SK-N-SH (cell line): ENCODE measurements at regions not wholly inside any gene's neighbourhood (a gene's known extent, or its start where the extent isn't known, plus 50 kb on each side); places are given as distances from the start of the nearest gene placed in this dataset.

Experiments used
- CTCF ChIA-PET: fragments of 300-600, 350-600 bp; formaldehyde crosslinking; extraction: SDS; loops from one replicate; lab custom pipeline; 2021; lab: Yijun Ruan, JAX
- POLR2A ChIA-PET: fragments of 350-600 bp; sonication (Branson Sonifier 250); formaldehyde crosslinking; extraction: SDS; loops from one replicate; lab custom pipeline; 2020; ENCODE audit warnings: antibody characterized with exemption, inconsistent platforms; lab: Yijun Ruan, JAX
- DNase-seq: peaks from one replicate; pipeline ENCODE4 v3.0.0; 2012
- H2AFZ ChIP-seq: fragments of 200-600 bp; sonication (generic); 2 replicates; pipeline ENCODE4 v1.8.1; 2016; ENCODE audit warnings: antibody characterized with exemption, mild to moderate bottlenecking, low read depth
- H3F3A ChIP-seq: fragments of 200-600 bp; sonication (generic); replicated peaks from 2 replicates; pipeline ENCODE3; 2016; ENCODE audit warnings: antibody characterized with exemption, mild to moderate bottlenecking; ENCODE audit not compliant: insufficient read depth
- H3K27ac ChIP-seq, 2 experiments: fragments of 200-500 bp in 1 of 2; fragments of 200-600 bp in 1 of 2; sonication (Bioruptor generic) in 1 of 2; sonication (generic), shearing (Covaris generic) in 1 of 2; 2 replicates each; pipeline versions ENCODE4 v1.5.1 to v1.6.1; 2014 to 2016; ENCODE audit warnings: low read depth in 2 of 2, inconsistent platforms in 1 of 2, low read length in 1 of 2, mild to moderate bottlenecking in 1 of 2, mixed read lengths in 1 of 2
- H3K27me3 ChIP-seq: fragments of 200-600 bp; sonication (generic), shearing (Covaris generic); 2 replicates; pipeline ENCODE4 v1.6.1; 2016; ENCODE audit warnings: mixed run types; ENCODE audit not compliant: insufficient read depth
- H3K36me3 ChIP-seq, 2 experiments: fragments of 200-500 bp in 1 of 2; fragments of 200-600 bp in 1 of 2; sonication (Bioruptor generic) in 1 of 2; sonication (generic) in 1 of 2; replicated peaks in 1 of 2; 2 replicates each; pipeline versions ENCODE3 to v1.5.1; 2014 to 2016; ENCODE audit warnings: low read length in 1 of 2, mild to moderate bottlenecking in 1 of 2; ENCODE audit not compliant: insufficient read depth in 2 of 2, control insufficient read depth in 1 of 2
- H3K4me1 ChIP-seq, 2 experiments: fragments of 200-500 bp in 1 of 2; fragments of 200-600 bp in 1 of 2; sonication (Bioruptor generic) in 1 of 2; sonication (generic), shearing (Covaris generic) in 1 of 2; 2 replicates each; pipeline versions ENCODE4 v1.5.1 to v1.6.1; 2014 to 2016; ENCODE audit warnings: low read depth in 1 of 2, low read length in 1 of 2, mixed run types in 1 of 2; ENCODE audit not compliant: insufficient read depth in 2 of 2, control insufficient read depth in 1 of 2
- H3K4me2 ChIP-seq: fragments of 200-600 bp; sonication (generic), shearing (Covaris generic); 2 replicates; pipeline ENCODE4 v1.6.1; 2017; ENCODE audit warnings: mixed run types
- H3K4me3 ChIP-seq, 2 experiments: fragments of 200-500 bp in 1 of 2; fragments of 200-600 bp in 1 of 2; sonication (Bioruptor generic) in 1 of 2; sonication (generic), shearing (Covaris generic) in 1 of 2; 2 replicates each; pipeline versions ENCODE4 v1.5.1 to v1.8.1; 2014 to 2016; ENCODE audit warnings: low read depth in 2 of 2, inconsistent platforms in 1 of 2, low read length in 1 of 2, mild to moderate bottlenecking in 1 of 2, mixed read lengths in 1 of 2, moderate library complexity in 1 of 2
- H3K79me2 ChIP-seq: fragments of 200-600 bp; sonication (generic); 2 replicates; pipeline ENCODE4 v1.8.1; 2017; ENCODE audit warnings: mild to moderate bottlenecking; ENCODE audit not compliant: insufficient read depth
- H3K9ac ChIP-seq: fragments of 200-600 bp; sonication (generic); 2 replicates; pipeline ENCODE4 v1.6.1; 2017; ENCODE audit warnings: mixed run types
- H3K9me2 ChIP-seq: fragments of 200-600 bp; sonication (generic); 2 replicates; pipeline ENCODE4 v1.6.1; 2017; ENCODE audit warnings: mixed run types
- H3K9me3 ChIP-seq: fragments of 200-600 bp; sonication (generic); 2 replicates; pipeline ENCODE4 v1.6.1; 2017; ENCODE audit warnings: mixed run types, mild to moderate bottlenecking, moderate library complexity
- H4K20me1 ChIP-seq: fragments of 200-600 bp; sonication (generic); 2 replicates; pipeline ENCODE4 v1.6.1; 2017; ENCODE audit warnings: mild to moderate bottlenecking, mixed run types; ENCODE audit not compliant: insufficient read depth
- EP300 ChIP-seq, 2 experiments: IDR thresholded peaks; 2 replicates each; pipeline versions ENCODE4 v1.4.0 to v1.6.1; 2012; ENCODE audit warnings: borderline replicate concordance in 1 of 2, low read depth in 1 of 2, low read length in 1 of 2
- EZH2phosphoT487 ChIP-seq: fragments of 200-600 bp; sonication (generic); IDR thresholded peaks from 2 replicates; pipeline ENCODE4 v1.6.1; 2017; ENCODE audit warnings: low read depth, mixed run types, mild to moderate bottlenecking, antibody characterized with exemption, moderate library complexity, borderline replicate concordance
- FOSL2 ChIP-seq: IDR thresholded peaks from 2 replicates; pipeline ENCODE4 v1.4.0; 2012; ENCODE audit warnings: low read depth, mild to moderate bottlenecking, moderate library complexity, borderline replicate concordance
- FOXM1 ChIP-seq: IDR thresholded peaks from 2 replicates; pipeline ENCODE4 v1.4.0; 2012; ENCODE audit warnings: low read depth, mild to moderate bottlenecking
- GATA2 ChIP-seq: sonication (generic); formaldehyde crosslinking; IDR thresholded peaks from 2 replicates; pipeline ENCODE4 v1.5.0; 2020; ENCODE audit warnings: mild to moderate bottlenecking, missing genetic modification reagents
- MEF2A ChIP-seq: IDR thresholded peaks from 2 replicates; pipeline ENCODE4 v1.4.0; 2012; ENCODE audit warnings: low read depth, borderline replicate concordance
- NRF1 ChIP-seq: IDR thresholded peaks from 2 replicates; pipeline ENCODE4 v1.6.1; 2012; ENCODE audit warnings: low read depth, mild to moderate bottlenecking, low read length
- RFX5 ChIP-seq: IDR thresholded peaks from 2 replicates; pipeline ENCODE4 v1.6.1; 2012; ENCODE audit warnings: mild to moderate bottlenecking, improper control_type of control experiment, low read length
- SMC3 ChIP-seq: IDR thresholded peaks from 2 replicates; pipeline ENCODE4 v1.6.1; 2012; ENCODE audit warnings: low read depth, low read length, improper control_type of control experiment
- TCF12 ChIP-seq: IDR thresholded peaks from 2 replicates; pipeline ENCODE4 v1.4.0; 2012
- TEAD4 ChIP-seq: IDR thresholded peaks from 2 replicates; pipeline ENCODE4 v1.4.0; 2012; ENCODE audit warnings: mild to moderate bottlenecking, borderline replicate concordance; ENCODE audit not compliant: insufficient read depth
- WGBS: methylation state at CpG from one replicate; pipeline ENCODE4 v1.1.6; 2017; ENCODE audit warnings: low lambda C conversion rate; 5-methylcytosine and 5-hydroxymethylcytosine counted together
- TF ChIP-seq, protein P1 (sequence below): IDR thresholded peaks from 2 replicates; pipeline ENCODE4 v1.6.1; 2012; ENCODE audit warnings: mild to moderate bottlenecking, low read depth, low read length, moderate library complexity
- TF ChIP-seq, protein P2 (sequence below): IDR thresholded peaks from 2 replicates; pipeline ENCODE4 v1.4.0; 2012; ENCODE audit warnings: low read depth, borderline replicate concordance
- TF ChIP-seq, protein P3 (sequence below): fragments of 150-350 bp; IDR thresholded peaks from 2 replicates; pipeline ENCODE4 v1.6.1; 2017; ENCODE audit warnings: antibody characterized with exemption, low read length, low read depth, borderline replicate concordance
- TF ChIP-seq, protein P4 (sequence below): IDR thresholded peaks from 2 replicates; pipeline ENCODE4 v1.4.0; 2012; ENCODE audit warnings: low read depth, borderline replicate concordance
- TF ChIP-seq, protein P5 (sequence below): IDR thresholded peaks from 2 replicates; pipeline ENCODE4 v1.4.0; 2012; ENCODE audit warnings: low read depth

DNA sequence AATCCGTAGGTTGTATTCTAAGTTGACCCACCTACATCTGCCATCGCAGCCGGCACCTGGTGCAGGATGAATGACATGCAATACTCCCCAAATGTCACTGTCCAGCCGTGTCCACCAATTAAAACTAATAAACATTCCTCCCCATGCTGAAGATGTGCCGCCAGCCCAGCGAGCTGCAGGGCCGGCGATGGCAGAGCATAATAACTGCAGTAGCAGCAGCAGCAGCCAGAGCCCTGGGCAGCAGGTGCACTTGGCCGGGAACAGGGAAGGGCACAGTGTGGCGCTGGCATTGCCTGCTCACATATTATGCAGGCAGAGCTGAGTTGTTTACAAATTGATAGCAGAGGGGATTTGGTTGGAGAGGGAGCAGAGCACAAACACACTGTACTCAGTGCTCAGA is 754.9 kb downstream of the OLFM4 start:
- no peaks in the 10 kb centered on the region for H3F3A ChIP-seq
- DNase-seq, result no peak
- no peak overlapping the region for H3K4me3 ChIP-seq
- no peaks in the 10 kb centered on the region for H3K36me3 ChIP-seq
- no peak overlapping the region for H3K27ac ChIP-seq
- no peaks in the 10 kb centered on the region for H3K9me2 ChIP-seq
- H3K4me1 ChIP-seq, result no peaks in the 10 kb centered on the region
- H3K9ac ChIP-seq, result no peak overlapping the region
- TF ChIP-seq GATA2 (CRISPR knock-in tag) (no peak), TEAD4 (no peak), TCF12 (no peak), SMC3 (no peak), NRF1 (no peak), FOSL2 (no peak), RFX5 (no peak), EZH2phosphoT487 (no peak), EP300 (IDR thresholded peaks at IDR 0.05; ENCODE audit: borderline replicate concordance in 1 of 2, low read depth in 1 of 2, low read length in 1 of 2) (no peak), MEF2A (no peak), FOXM1 (no peak)
- TF ChIP-seq, protein P1, sequence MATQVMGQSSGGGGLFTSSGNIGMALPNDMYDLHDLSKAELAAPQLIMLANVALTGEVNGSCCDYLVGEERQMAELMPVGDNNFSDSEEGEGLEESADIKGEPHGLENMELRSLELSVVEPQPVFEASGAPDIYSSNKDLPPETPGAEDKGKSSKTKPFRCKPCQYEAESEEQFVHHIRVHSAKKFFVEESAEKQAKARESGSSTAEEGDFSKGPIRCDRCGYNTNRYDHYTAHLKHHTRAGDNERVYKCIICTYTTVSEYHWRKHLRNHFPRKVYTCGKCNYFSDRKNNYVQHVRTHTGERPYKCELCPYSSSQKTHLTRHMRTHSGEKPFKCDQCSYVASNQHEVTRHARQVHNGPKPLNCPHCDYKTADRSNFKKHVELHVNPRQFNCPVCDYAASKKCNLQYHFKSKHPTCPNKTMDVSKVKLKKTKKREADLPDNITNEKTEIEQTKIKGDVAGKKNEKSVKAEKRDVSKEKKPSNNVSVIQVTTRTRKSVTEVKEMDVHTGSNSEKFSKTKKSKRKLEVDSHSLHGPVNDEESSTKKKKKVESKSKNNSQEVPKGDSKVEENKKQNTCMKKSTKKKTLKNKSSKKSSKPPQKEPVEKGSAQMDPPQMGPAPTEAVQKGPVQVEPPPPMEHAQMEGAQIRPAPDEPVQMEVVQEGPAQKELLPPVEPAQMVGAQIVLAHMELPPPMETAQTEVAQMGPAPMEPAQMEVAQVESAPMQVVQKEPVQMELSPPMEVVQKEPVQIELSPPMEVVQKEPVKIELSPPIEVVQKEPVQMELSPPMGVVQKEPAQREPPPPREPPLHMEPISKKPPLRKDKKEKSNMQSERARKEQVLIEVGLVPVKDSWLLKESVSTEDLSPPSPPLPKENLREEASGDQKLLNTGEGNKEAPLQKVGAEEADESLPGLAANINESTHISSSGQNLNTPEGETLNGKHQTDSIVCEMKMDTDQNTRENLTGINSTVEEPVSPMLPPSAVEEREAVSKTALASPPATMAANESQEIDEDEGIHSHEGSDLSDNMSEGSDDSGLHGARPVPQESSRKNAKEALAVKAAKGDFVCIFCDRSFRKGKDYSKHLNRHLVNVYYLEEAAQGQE, result no peak
- TF ChIP-seq, protein P2, sequence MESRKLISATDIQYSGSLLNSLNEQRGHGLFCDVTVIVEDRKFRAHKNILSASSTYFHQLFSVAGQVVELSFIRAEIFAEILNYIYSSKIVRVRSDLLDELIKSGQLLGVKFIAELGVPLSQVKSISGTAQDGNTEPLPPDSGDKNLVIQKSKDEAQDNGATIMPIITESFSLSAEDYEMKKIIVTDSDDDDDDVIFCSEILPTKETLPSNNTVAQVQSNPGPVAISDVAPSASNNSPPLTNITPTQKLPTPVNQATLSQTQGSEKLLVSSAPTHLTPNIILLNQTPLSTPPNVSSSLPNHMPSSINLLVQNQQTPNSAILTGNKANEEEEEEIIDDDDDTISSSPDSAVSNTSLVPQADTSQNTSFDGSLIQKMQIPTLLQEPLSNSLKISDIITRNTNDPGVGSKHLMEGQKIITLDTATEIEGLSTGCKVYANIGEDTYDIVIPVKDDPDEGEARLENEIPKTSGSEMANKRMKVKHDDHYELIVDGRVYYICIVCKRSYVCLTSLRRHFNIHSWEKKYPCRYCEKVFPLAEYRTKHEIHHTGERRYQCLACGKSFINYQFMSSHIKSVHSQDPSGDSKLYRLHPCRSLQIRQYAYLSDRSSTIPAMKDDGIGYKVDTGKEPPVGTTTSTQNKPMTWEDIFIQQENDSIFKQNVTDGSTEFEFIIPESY, result no peak
- TF ChIP-seq, protein P3, sequence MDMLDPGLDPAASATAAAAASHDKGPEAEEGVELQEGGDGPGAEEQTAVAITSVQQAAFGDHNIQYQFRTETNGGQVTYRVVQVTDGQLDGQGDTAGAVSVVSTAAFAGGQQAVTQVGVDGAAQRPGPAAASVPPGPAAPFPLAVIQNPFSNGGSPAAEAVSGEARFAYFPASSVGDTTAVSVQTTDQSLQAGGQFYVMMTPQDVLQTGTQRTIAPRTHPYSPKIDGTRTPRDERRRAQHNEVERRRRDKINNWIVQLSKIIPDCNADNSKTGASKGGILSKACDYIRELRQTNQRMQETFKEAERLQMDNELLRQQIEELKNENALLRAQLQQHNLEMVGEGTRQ, result no peak
- TF ChIP-seq, protein P4, sequence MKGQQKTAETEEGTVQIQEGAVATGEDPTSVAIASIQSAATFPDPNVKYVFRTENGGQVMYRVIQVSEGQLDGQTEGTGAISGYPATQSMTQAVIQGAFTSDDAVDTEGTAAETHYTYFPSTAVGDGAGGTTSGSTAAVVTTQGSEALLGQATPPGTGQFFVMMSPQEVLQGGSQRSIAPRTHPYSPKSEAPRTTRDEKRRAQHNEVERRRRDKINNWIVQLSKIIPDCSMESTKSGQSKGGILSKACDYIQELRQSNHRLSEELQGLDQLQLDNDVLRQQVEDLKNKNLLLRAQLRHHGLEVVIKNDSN, result no peak
- TF ChIP-seq, protein P5, sequence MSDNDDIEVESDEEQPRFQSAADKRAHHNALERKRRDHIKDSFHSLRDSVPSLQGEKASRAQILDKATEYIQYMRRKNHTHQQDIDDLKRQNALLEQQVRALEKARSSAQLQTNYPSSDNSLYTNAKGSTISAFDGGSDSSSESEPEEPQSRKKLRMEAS, result no peak
- POLR2A ChIA-PET, result no interaction called here
- no peaks in the 10 kb centered on the region for H4K20me1 ChIP-seq
- no peaks in the 10 kb centered on the region for H3K9me3 ChIP-seq
- H3K27me3 ChIP-seq, result no peaks in the 10 kb centered on the region
- H2AFZ ChIP-seq, result no peak overlapping the region
- H3K79me2 ChIP-seq, result no peaks in the 10 kb centered on the region
- WGBS, result 37% methylated on average over 6 of the region's 10 CpGs
- CTCF ChIA-PET, result interaction anchor here (1.0 to 3.3 kb wide), 8 partner anchors 10 to 1462 kb away, joined by 3 to 30 read pairs (median 5); no protein-coding TSS in a partner anchor
- no peak overlapping the region for H3K4me2 ChIP-seq
